Endothelial cell of umbilical vein (primary cell): ENCODE measurements at regions not wholly inside any gene's neighbourhood (a gene's known extent, or its start where the extent isn't known, plus 50 kb on each side); places are given as distances from the start of the nearest gene placed in this dataset.

Source experiments
- BruUV-seq: library from RNA; stranded (reverse); fragments of 400-500 nt; replicated peaks from 2 replicates; lab custom pipeline; 2021; lab: Mats Ljungman, UMichigan
- CTCF ChIA-PET: fragments of 300-600, 350-600 bp; sonication (Branson Sonifier 250); formaldehyde crosslinking; loops from one replicate; lab custom pipeline; 2021; ENCODE audit warnings: antibody characterized with exemption, inconsistent platforms; lab: Charles Lee
- POLR2A ChIA-PET: fragments of 300-600, 350-600 bp; sonication (Branson Sonifier 250); formaldehyde crosslinking; loops from one replicate; lab custom pipeline; 2021; ENCODE audit warnings: antibody characterized with exemption, inconsistent platforms; lab: Charles Lee
- DNase-seq: peaks from one replicate; pipeline ENCODE4 v3.0.0-alpha.2; 2011; ENCODE audit warnings: low read depth, low spot score
- FAIRE-seq: peaks from 2 replicates; lab custom pipeline; 2011; peaks lifted over from hg19 to GRCh38; lab: Jason Lieb, UNC
- H2AFZ ChIP-seq: 2 replicates; pipeline ENCODE4 v1.6.0; 2012; ENCODE audit warnings: low read depth, low read length, control low read depth, inconsistent platforms
- H3K27ac ChIP-seq: 2 replicates; pipeline ENCODE4 v1.5.1; 2011; ENCODE audit warnings: low read depth, mild to moderate bottlenecking, control low read depth, low read length, moderate library complexity; ENCODE audit not compliant: insufficient read depth
- H3K27me3 ChIP-seq, 2 experiments: 2 replicates each; pipeline versions ENCODE4 v1.6.0 to v1.6.1; 2011; ENCODE audit warnings: low read length in 2 of 2, mixed read lengths in 1 of 2; ENCODE audit not compliant: control insufficient read depth in 2 of 2, insufficient read depth in 2 of 2
- H3K36me3 ChIP-seq, 2 experiments: 2 replicates in 1 of 2; 3 replicates in 1 of 2; pipeline ENCODE4 v1.5.1; 2011; ENCODE audit warnings: low read length in 2 of 2, mild to moderate bottlenecking in 1 of 2, moderate library complexity in 1 of 2; ENCODE audit not compliant: control insufficient read depth in 2 of 2, insufficient read depth in 2 of 2; ENCODE audit errors: extremely low read depth in 1 of 2
- H3K4me1 ChIP-seq: 3 replicates; pipeline ENCODE4 v1.5.1; 2011; ENCODE audit warnings: mild to moderate bottlenecking, low read length; ENCODE audit not compliant: control insufficient read depth, insufficient read depth; ENCODE audit errors: extremely low read depth
- H3K4me2 ChIP-seq: 2 replicates; pipeline ENCODE4 v1.6.1; 2011; ENCODE audit warnings: low read length, control low read depth, mixed read lengths; ENCODE audit not compliant: insufficient read depth
- H3K4me3 ChIP-seq, 3 experiments: fragments of 200-600 bp in 1 of 3; sonication (generic), shearing (Covaris generic) in 1 of 3; replicated peaks in 1 of 3; 2 replicates each; pipeline ENCODE4 v1.5.1; 2011 to 2016; ENCODE audit warnings: control low read depth in 3 of 3, low read length in 3 of 3, mild to moderate bottlenecking in 2 of 3, inconsistent platforms in 1 of 3, low read depth in 1 of 3, moderate library complexity in 1 of 3; ENCODE audit not compliant: insufficient read depth in 1 of 3
- H3K79me2 ChIP-seq: 2 replicates; pipeline ENCODE4 v1.6.0; 2012; ENCODE audit warnings: low read length, inconsistent platforms; ENCODE audit not compliant: control insufficient read depth, insufficient read depth
- H3K9ac ChIP-seq: replicated peaks from 2 replicates; pipeline ENCODE3; 2011; ENCODE audit warnings: low read length, control low read depth; ENCODE audit not compliant: insufficient read depth; ENCODE audit errors: extremely low read depth
- H3K9me1 ChIP-seq: replicated peaks from 3 replicates; pipeline ENCODE4 v1.6.0; 2011; ENCODE audit warnings: mild to moderate bottlenecking, low read length; ENCODE audit not compliant: control insufficient read depth, insufficient read depth; ENCODE audit errors: extremely low read depth
- H3K9me3 ChIP-seq: replicated peaks from 2 replicates; pipeline ENCODE4 v1.5.1; 2012; ENCODE audit warnings: low read length, inconsistent platforms; ENCODE audit not compliant: control insufficient read depth, insufficient read depth
- H4K20me1 ChIP-seq: replicated peaks from 2 replicates; pipeline ENCODE3; 2011; ENCODE audit warnings: mild to moderate bottlenecking, low read length; ENCODE audit not compliant: control insufficient read depth, insufficient read depth; ENCODE audit errors: extremely low read depth
- FOS ChIP-seq: IDR thresholded peaks from 2 replicates; pipeline ENCODE4 v1.6.1; 2011; ENCODE audit warnings: mild to moderate bottlenecking, low read length, moderate library complexity, borderline replicate concordance; ENCODE audit not compliant: insufficient read depth
- GATA2 ChIP-seq: IDR thresholded peaks from 2 replicates; pipeline ENCODE4 v1.7.0; 2011; ENCODE audit warnings: low read depth, mild to moderate bottlenecking, moderate library complexity, mixed read lengths, low read length; ENCODE audit not compliant: insufficient read length, insufficient read depth
- JUN ChIP-seq: IDR thresholded peaks from 2 replicates; pipeline ENCODE4 v1.6.1; 2011; ENCODE audit warnings: borderline replicate concordance, low read depth; ENCODE audit not compliant: insufficient read length, insufficient read depth
- MYC ChIP-seq: IDR thresholded peaks from one replicate; pipeline ENCODE4 v1.6.1; 2011; ENCODE audit warnings: mild to moderate bottlenecking, low read depth, low read length
- POLR2AphosphoS5 ChIP-seq: IDR thresholded peaks from 2 replicates; pipeline ENCODE4 v1.6.1; 2012; ENCODE audit warnings: low read depth, mild to moderate bottlenecking, control low read depth, low read length, moderate library complexity; ENCODE audit not compliant: insufficient read depth
- dilution Hi-C: fragments of 300-500 bp; cut with MboI; formaldehyde crosslinking; loops from one replicate; pipeline ENCODE4 v1.15.0; 2019; ENCODE audit warnings: low sequenced_read_pairs; ENCODE audit not compliant: extremely low pct_ligation_motif_present
- intact Hi-C: fragments of 100-400 bp; cut with micrococcal nuclease; formaldehyde crosslinking; loops from one replicate; pipeline ENCODE4 v1.10.0; 2022
- TF ChIP-seq, protein P1 (sequence below), 2 donors: IDR thresholded peaks; 1 replicate in 1 of 2; 2 replicates in 1 of 2; pipeline ENCODE4 v1.5.1; 2011; ENCODE audit warnings: low read length in 2 of 2, mild to moderate bottlenecking in 2 of 2, moderate library complexity in 2 of 2, control low read depth in 1 of 2, inconsistent platforms in 1 of 2, low read depth in 1 of 2; ENCODE audit not compliant: insufficient read depth in 1 of 2; ENCODE audit errors: extremely low read depth in 1 of 2

DNA sequence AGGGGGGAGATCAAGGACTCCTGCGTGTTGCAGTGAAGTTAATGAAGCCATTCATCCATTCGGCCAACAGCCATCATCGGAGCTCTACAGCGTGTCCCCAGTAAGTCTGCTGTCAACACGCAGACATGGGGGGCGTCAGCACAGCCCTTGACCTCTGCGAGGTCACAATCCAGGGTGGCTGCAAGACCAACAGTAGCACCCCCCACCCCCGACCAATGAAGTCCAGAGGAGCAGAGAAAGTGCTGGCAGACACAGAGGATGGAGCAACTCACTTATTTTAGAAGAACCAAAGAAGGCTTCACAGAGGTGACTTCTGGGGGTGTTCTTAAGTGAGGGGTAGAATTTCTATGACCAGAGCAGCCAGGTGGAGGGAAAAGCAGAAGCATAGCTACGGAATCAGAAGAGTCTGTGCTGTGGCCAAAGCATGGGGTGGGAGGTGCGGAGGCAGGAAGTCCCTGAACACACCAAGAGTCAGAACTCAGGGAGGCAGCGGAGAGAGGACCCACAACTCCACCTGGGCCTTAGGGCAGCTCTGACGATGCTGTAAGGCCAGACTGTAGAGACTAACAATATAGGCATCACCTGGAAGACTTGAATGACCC, 185.4 kb downstream of the FOXO1 start:
- H3K9ac ChIP-seq = no peak overlapping the region
- H3K4me1 ChIP-seq = peaks cover 32% of the 10 kb centered on the region
- H2AFZ ChIP-seq = no peak overlapping the region
- H3K27me3 ChIP-seq = no peaks in the 10 kb centered on the region
- intact Hi-C loops = no loop called here
- H3K4me3 ChIP-seq = no peak overlapping the region
- H3K79me2 ChIP-seq = no peaks in the 10 kb centered on the region
- ChIA-PET POLR2A (no interaction called here), CTCF (no interaction called here)
- no peak overlapping the region for H3K27ac ChIP-seq
- no peak overlapping the region for H3K4me2 ChIP-seq
- no TSS peak for BruUV-seq
- no peak for TF ChIP-seq JUN
- no peak for TF ChIP-seq POLR2AphosphoS5
- no peaks in the 10 kb centered on the region for H3K9me3 ChIP-seq
- dilution Hi-C loops = no loop called here
- no peak for DNase-seq
- no peaks in the 10 kb centered on the region for H3K9me1 ChIP-seq
- no peaks in the 10 kb centered on the region for H3K36me3 ChIP-seq
- no peaks in the 10 kb centered on the region for H4K20me1 ChIP-seq
- FAIRE-seq = no peak

DNA sequence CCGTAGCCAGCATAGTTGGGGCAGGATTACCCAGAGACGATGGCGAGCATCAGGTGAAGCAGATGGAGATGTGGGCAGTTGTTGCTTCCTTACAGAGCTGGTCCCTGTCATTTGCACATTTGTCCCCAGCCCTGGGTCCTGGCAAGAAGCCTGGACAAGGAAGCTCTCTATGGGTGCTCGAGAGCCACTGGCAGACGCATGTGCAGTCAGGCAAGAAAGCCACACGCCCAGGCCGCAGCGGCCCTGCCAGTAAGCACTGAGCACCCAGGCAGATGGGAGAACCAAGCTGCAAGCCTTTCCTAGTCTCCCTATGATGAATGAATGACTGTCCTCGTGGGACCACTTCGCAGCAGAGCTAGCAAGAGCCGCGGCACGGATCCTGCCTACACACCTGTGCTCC, 182.8 kb downstream of the FOXO1 start:
- no peak overlapping the region for H3K4me3 ChIP-seq
- no peak overlapping the region for H3K4me2 ChIP-seq
- dilution Hi-C loops (no loop called here), intact Hi-C loops (no loop called here)
- POLR2A ChIA-PET = no interaction called here
- no peak overlapping the region for H3K9ac ChIP-seq
- no peaks in the 10 kb centered on the region for H4K20me1 ChIP-seq
- H3K4me1 ChIP-seq = peaks cover 7% of the 10 kb centered on the region
- H3K27me3 ChIP-seq = no peaks in the 10 kb centered on the region
- FAIRE-seq (no peak), DNase-seq (no peak)
- no TSS peak for BruUV-seq
- no peaks in the 10 kb centered on the region for H3K79me2 ChIP-seq
- H2AFZ ChIP-seq = no peak overlapping the region
- H3K36me3 ChIP-seq = no peaks in the 10 kb centered on the region
- H3K9me3 ChIP-seq = no peaks in the 10 kb centered on the region
- H3K27ac ChIP-seq = no peak overlapping the region
- CTCF ChIA-PET = no interaction called here
- H3K9me1 ChIP-seq = no peaks in the 10 kb centered on the region
- TF ChIP-seq MYC = no peak
- TF ChIP-seq FOS = no peak
- TF ChIP-seq, protein P1, sequence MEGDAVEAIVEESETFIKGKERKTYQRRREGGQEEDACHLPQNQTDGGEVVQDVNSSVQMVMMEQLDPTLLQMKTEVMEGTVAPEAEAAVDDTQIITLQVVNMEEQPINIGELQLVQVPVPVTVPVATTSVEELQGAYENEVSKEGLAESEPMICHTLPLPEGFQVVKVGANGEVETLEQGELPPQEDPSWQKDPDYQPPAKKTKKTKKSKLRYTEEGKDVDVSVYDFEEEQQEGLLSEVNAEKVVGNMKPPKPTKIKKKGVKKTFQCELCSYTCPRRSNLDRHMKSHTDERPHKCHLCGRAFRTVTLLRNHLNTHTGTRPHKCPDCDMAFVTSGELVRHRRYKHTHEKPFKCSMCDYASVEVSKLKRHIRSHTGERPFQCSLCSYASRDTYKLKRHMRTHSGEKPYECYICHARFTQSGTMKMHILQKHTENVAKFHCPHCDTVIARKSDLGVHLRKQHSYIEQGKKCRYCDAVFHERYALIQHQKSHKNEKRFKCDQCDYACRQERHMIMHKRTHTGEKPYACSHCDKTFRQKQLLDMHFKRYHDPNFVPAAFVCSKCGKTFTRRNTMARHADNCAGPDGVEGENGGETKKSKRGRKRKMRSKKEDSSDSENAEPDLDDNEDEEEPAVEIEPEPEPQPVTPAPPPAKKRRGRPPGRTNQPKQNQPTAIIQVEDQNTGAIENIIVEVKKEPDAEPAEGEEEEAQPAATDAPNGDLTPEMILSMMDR (IDR thresholded peaks at IDR 0.05; ENCODE audit: extremely low read depth in 1 of 2, insufficient read depth in 1 of 2, low read depth in 1 of 2, low read length in 2 of 2) = no peak
- TF ChIP-seq GATA2 = no peak
